B cell (primary cell): ENCODE measurements at regions not wholly inside any gene's neighbourhood (a gene's known extent, or its start where the extent isn't known, plus 50 kb on each side); places are given as distances from the start of the nearest gene placed in this dataset.

Source experiments
- ATAC-seq: fragments of 200-7000 bp; cut with Tn5 transposase; one replicate; pipeline ENCODE4 v1.10.0; 2021; ENCODE audit warnings: low read depth, mild to moderate bottlenecking, moderate number of reproducible peaks, moderate library complexity
- CTCF ChIA-PET: fragments of 350-600 bp; sonication (Branson Sonifier 250); formaldehyde crosslinking; loops from one replicate; lab custom pipeline; 2021; ENCODE audit warnings: antibody characterized with exemption, inconsistent platforms; lab: Charles Lee
- POLR2A ChIA-PET: fragments of 350-600 bp; sonication (Branson Sonifier 250); formaldehyde crosslinking; loops from one replicate; lab custom pipeline; 2021; ENCODE audit warnings: antibody characterized with exemption; lab: Charles Lee
- DNase-seq: peaks from one replicate; pipeline ENCODE4 v3.0.0; 2013
- H2AFZ ChIP-seq: 2 replicates; pipeline ENCODE4 v1.6.1; 2012; ENCODE audit warnings: mild to moderate bottlenecking, low read depth, low read length; ENCODE audit not compliant: insufficient read depth, poor library complexity, severe bottlenecking
- H3K27ac ChIP-seq, 2 donors: 1 replicate in 1 of 2; 2 replicates in 1 of 2; pipeline ENCODE4 v1.5.1; 2012 to 2013; ENCODE audit warnings: low read length in 2 of 2, mild to moderate bottlenecking in 2 of 2, moderate library complexity in 1 of 2
- H3K27me3 ChIP-seq, 4 experiments: fragments of 200-600 bp in 1 of 4; sonication (generic) in 1 of 4; replicated peaks in 1 of 4; 1 replicate in 2 of 4; 2 replicates in 2 of 4; pipeline versions ENCODE4 v1.6.1 to v1.7.0; 2013 to 2016; ENCODE audit warnings: low read length in 3 of 4, mild to moderate bottlenecking in 2 of 4, mixed read lengths in 1 of 4, moderate library complexity in 1 of 4; ENCODE audit not compliant: insufficient read depth in 4 of 4, control insufficient read depth in 3 of 4; ENCODE audit errors: control extremely low read depth in 1 of 4
- H3K36me3 ChIP-seq, 2 experiments: replicated peaks in 1 of 2; 1 replicate in 1 of 2; 2 replicates in 1 of 2; pipeline versions ENCODE4 v1.6.1 to v1.7.1; 2013; ENCODE audit warnings: low read length in 1 of 2; ENCODE audit not compliant: insufficient read depth in 2 of 2, control insufficient read depth in 1 of 2; ENCODE audit errors: control extremely low read depth in 1 of 2, extremely low read depth in 1 of 2
- H3K4me1 ChIP-seq, 2 donors: fragments of 200-600 bp in 1 of 2; sonication (generic) in 1 of 2; 1 replicate in 1 of 2; 2 replicates in 1 of 2; pipeline versions ENCODE4 v1.5.1 to v1.6.1; 2013 to 2017; ENCODE audit warnings: low read length in 2 of 2; ENCODE audit not compliant: control insufficient read depth in 2 of 2, insufficient read depth in 2 of 2
- H3K4me2 ChIP-seq: replicated peaks from 2 replicates; pipeline ENCODE3; 2012; ENCODE audit warnings: mild to moderate bottlenecking, low read depth, low read length; ENCODE audit not compliant: poor library complexity, severe bottlenecking
- H3K4me3 ChIP-seq, 5 experiments: fragments of 200-600 bp in 1 of 5; sonication (generic) in 1 of 5; 1 replicate in 3 of 5; 2 replicates in 2 of 5; pipeline versions ENCODE4 v1.5.1 to v1.7.0; 2011 to 2016; ENCODE audit warnings: low read length in 4 of 5, mild to moderate bottlenecking in 4 of 5, low read depth in 2 of 5, control low read depth in 1 of 5, moderate library complexity in 1 of 5; ENCODE audit not compliant: insufficient read depth in 1 of 5; ENCODE audit errors: control extremely low read depth in 1 of 5, extremely low read depth in 1 of 5
- H3K79me2 ChIP-seq: fragments of 200-600 bp; sonication (generic); one replicate; pipeline ENCODE4 v1.6.0; 2016; ENCODE audit warnings: low read length; ENCODE audit not compliant: control insufficient read depth, insufficient read depth
- H3K9ac ChIP-seq: fragments of 200-600 bp; sonication (generic); 2 replicates; pipeline ENCODE4 v1.6.1; 2017; ENCODE audit warnings: mild to moderate bottlenecking, low read length, moderate library complexity
- H3K9me3 ChIP-seq, 3 donors: one replicate each; pipeline versions ENCODE4 v1.6.1 to v1.7.1; 2013; ENCODE audit warnings: low read length in 2 of 3; ENCODE audit not compliant: control insufficient read depth in 2 of 3, insufficient read depth in 1 of 3; ENCODE audit errors: control extremely low read depth in 1 of 3
- H4K20me1 ChIP-seq: 2 replicates; pipeline ENCODE4 v1.6.0; 2012; ENCODE audit warnings: mild to moderate bottlenecking, low read length; ENCODE audit not compliant: insufficient read depth, control insufficient read depth, poor library complexity, severe bottlenecking
- H3K27ac Mint-ChIP-seq: one replicate; pipeline ENCODE4 v1.8.0; 2021; ENCODE audit warnings: mixed read lengths
- H3K27me3 Mint-ChIP-seq: one replicate; pipeline ENCODE4 v1.8.0; 2021; ENCODE audit warnings: mixed read lengths
- H3K4me1 Mint-ChIP-seq: one replicate; pipeline ENCODE4 v1.8.0; 2021; ENCODE audit warnings: mixed read lengths
- H3K4me3 Mint-ChIP-seq: one replicate; pipeline ENCODE4 v1.8.0; 2021; ENCODE audit warnings: mixed read lengths
- H3K9me3 Mint-ChIP-seq: one replicate; pipeline ENCODE4 v1.8.0; 2022; ENCODE audit warnings: mixed read lengths; ENCODE audit not compliant: insufficient read depth
- CTCF ChIP-seq: fragments of 200-600 bp; IDR thresholded peaks from one replicate; pipeline ENCODE4 v1.8.0; 2022; ENCODE audit warnings: antibody characterized with exemption, mild to moderate bottlenecking
- EZH2 ChIP-seq: IDR thresholded peaks from 2 replicates; pipeline ENCODE4 v1.6.1; 2012; ENCODE audit warnings: borderline replicate concordance, low read depth, mild to moderate bottlenecking, moderate library complexity, low read length; ENCODE audit not compliant: insufficient read depth, poor library complexity, severe bottlenecking
- WGBS: methylation state at CpG from one replicate; pipeline ENCODE4 v1.1.5; 2013; ENCODE audit warnings: missing lambda C conversion rate; ENCODE audit not compliant: insufficient coverage; 5-methylcytosine and 5-hydroxymethylcytosine counted together
- intact Hi-C: fragments of 100-400 bp; cut with micrococcal nuclease; formaldehyde crosslinking; loops from one replicate; pipeline ENCODE4 v1.10.0; 2022

GRCh38 chr5:160960592-160960991 lies 108.6 kb upstream of the ATP10B start:
- Mint-ChIP-seq H3K9me3 (no peaks in the 10 kb centered on the region), H3K4me1 (no peaks in the 10 kb centered on the region)
- no peak overlapping the region for H2AFZ ChIP-seq

DNA sequence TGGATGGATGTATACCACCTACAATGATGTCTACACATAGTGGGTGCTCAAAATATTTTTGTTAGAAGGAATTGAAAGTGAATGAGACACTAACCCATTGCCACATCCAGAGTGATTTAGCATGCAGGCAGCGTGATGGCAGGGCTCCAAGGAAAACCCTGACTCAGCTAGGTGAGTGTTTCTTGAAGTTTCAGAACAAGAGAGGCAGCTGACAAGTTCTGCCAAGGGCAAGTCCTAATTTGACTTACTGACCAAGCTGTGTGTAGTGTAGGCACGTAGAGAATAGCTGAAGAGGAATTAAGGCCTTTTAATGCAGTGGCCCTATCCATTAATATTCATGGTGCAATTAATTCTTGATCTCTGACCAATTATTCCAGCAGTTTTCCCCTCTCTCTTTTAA lies 107.8 kb upstream of the ATP10B start:
- no peaks in the 10 kb centered on the region for H3K79me2 ChIP-seq
- Mint-ChIP-seq H3K4me1 (no peaks in the 10 kb centered on the region), H3K27me3 (peaks cover 5% of the 10 kb centered on the region), H3K9me3 (no peaks in the 10 kb centered on the region), H3K27ac (no peak overlapping the region), H3K4me3 (no peak overlapping the region)
- intact Hi-C loops: no loop called here
- WGBS: 57% methylated on average over 1 of the region's 2 CpGs
- H3K9me3 ChIP-seq: no peaks in the 10 kb centered on the region
- H4K20me1 ChIP-seq: no peaks in the 10 kb centered on the region
- no peak overlapping the region for H3K4me2 ChIP-seq
- CTCF ChIA-PET: no interaction called here
- no peak overlapping the region for H3K4me3 ChIP-seq
- no peak for DNase-seq
- H3K4me1 ChIP-seq: no peaks in the 10 kb centered on the region
- H3K36me3 ChIP-seq: no peaks in the 10 kb centered on the region
- no peak overlapping the region for H2AFZ ChIP-seq
- ATAC-seq: no peak
- no peak for TF ChIP-seq EZH2
- no peak for TF ChIP-seq CTCF
- no peaks in the 10 kb centered on the region for H3K27me3 ChIP-seq
- POLR2A ChIA-PET: no interaction called here
- H3K9ac ChIP-seq: no peak overlapping the region
- no peak overlapping the region for H3K27ac ChIP-seq

More at GRCh38 chr5:160960592-160960991, 108.6 kb upstream of the ATP10B start:
- ATAC-seq (no peak), DNase-seq (no peak)
- H3K27me3 Mint-ChIP-seq: peaks cover 5% of the 10 kb centered on the region
- no peak overlapping the region for H3K27ac ChIP-seq
- no peak overlapping the region for H3K27ac Mint-ChIP-seq
- H3K4me2 ChIP-seq: no peak overlapping the region
- no peak overlapping the region for H3K4me3 ChIP-seq
- H3K4me1 ChIP-seq: no peaks in the 10 kb centered on the region
- intact Hi-C loops: no loop called here
- 82% methylated on average over 2 of the region's 2 CpGs for WGBS
- H3K4me3 Mint-ChIP-seq: no peak overlapping the region
- TF ChIP-seq EZH2 (no peak), CTCF (no peak)
- no peaks in the 10 kb centered on the region for H3K36me3 ChIP-seq
- H3K79me2 ChIP-seq: no peaks in the 10 kb centered on the region
- CTCF ChIA-PET: no interaction called here
- POLR2A ChIA-PET: no interaction called here
- no peaks in the 10 kb centered on the region for H3K9me3 ChIP-seq
- H3K9ac ChIP-seq: no peak overlapping the region
- H4K20me1 ChIP-seq: no peaks in the 10 kb centered on the region
- no peaks in the 10 kb centered on the region for H3K27me3 ChIP-seq
